ENCODE measurements at regions not wholly inside any gene's neighbourhood (a gene's known extent, or its start where the extent isn't known, plus 50 kb on each side); places are given as distances from the start of the nearest gene placed in this dataset.

- no peaks in the 10 kb centered on the region for H3K27me3 ChIP-seq
- H3K4me1 ChIP-seq: peaks cover 0 to 6% of the 10 kb centered on the region in 2 donors
- H3K27ac ChIP-seq: no peak overlapping the region
These were observed 249.4 kb downstream of the KCTD12 start for GRCh38 chr13:76636829-76637228.

GRCh38 chr13:76635232-76636230, 250.7 kb downstream of the KCTD12 start:
- Histone ChIP-seq H3K27me3 (no peaks in the 10 kb centered on the region), H3K36me3 (no peaks in the 10 kb centered on the region), H3K4me1 (peaks cover 0 to 6% of the 10 kb centered on the region in 2 donors), H3K4me3 (no peak overlapping the region), H3K9me3 (no peaks in the 10 kb centered on the region), H3K27ac (no peak overlapping the region)
- DNase-seq (ENCODE audit: low spot score): no peak
- no peak for TF ChIP-seq CTCF (IDR thresholded peaks at IDR 0.05)

More at GRCh38 chr13:76636829-76637228, 249.4 kb downstream of the KCTD12 start:
- H3K9me3 ChIP-seq: no peaks in the 10 kb centered on the region
- no peak overlapping the region for H3K4me3 ChIP-seq
- no peaks in the 10 kb centered on the region for H3K36me3 ChIP-seq
- TF ChIP-seq CTCF (IDR thresholded peaks at IDR 0.05): no peak
- no peak for DNase-seq (ENCODE audit: low spot score)

GRCh38 chr13:76634431-76635191, 251.6 kb downstream of the KCTD12 start:
- Histone ChIP-seq H3K9me3 (no peaks in the 10 kb centered on the region), H3K27me3 (no peaks in the 10 kb centered on the region), H3K4me3 (no peak overlapping the region), H3K4me1 (peaks cover 0 to 6% of the 10 kb centered on the region in 2 donors), H3K27ac (no peak overlapping the region), H3K36me3 (no peaks in the 10 kb centered on the region)
- DNase-seq (ENCODE audit: low spot score): no peak
- TF ChIP-seq CTCF (IDR thresholded peaks at IDR 0.05): no peak

GRCh38 chr13:76632401-76633044, 253.7 kb downstream of the KCTD12 start:
- no peak overlapping the region for H3K4me3 ChIP-seq
- H3K4me1 ChIP-seq: peaks cover 0 to 6% of the 10 kb centered on the region in 2 donors
- no peaks in the 10 kb centered on the region for H3K27me3 ChIP-seq
- no peak for DNase-seq (ENCODE audit: low spot score)
- no peaks in the 10 kb centered on the region for H3K36me3 ChIP-seq
- TF ChIP-seq CTCF (IDR thresholded peaks at IDR 0.05): no peak
- no peak overlapping the region for H3K27ac ChIP-seq
- H3K9me3 ChIP-seq: no peaks in the 10 kb centered on the region

- Histone ChIP-seq H3K4me3 (no peak overlapping the region), H3K27me3 (no peaks in the 10 kb centered on the region), H3K9me3 (no peaks in the 10 kb centered on the region), H3K4me1 (peaks cover 0 to 1% of the 10 kb centered on the region in 2 donors), H3K36me3 (no peaks in the 10 kb centered on the region), H3K27ac (no peak overlapping the region)
- no peak for DNase-seq (ENCODE audit: low spot score)
- no peak for TF ChIP-seq CTCF (IDR thresholded peaks at IDR 0.05)
These were observed 255.5 kb downstream of the KCTD12 start for GRCh38 chr13:76630629-76631230.

Measured in right atrium auricular region (tissue), 2 donors.